ENCODE measurements at regions not wholly inside any gene's neighbourhood (a gene's known extent, or its start where the extent isn't known, plus 50 kb on each side); places are given as distances from the start of the nearest gene placed in this dataset.
A peak's percentile ranks its signal among the peaks of the same experiment; 100 is the strongest.
"Not testable (repeated sequence)": the region's sequence is repeated elsewhere in the genome, so short reads cannot be mapped to it uniquely, and the experiment has no call there.

GRCh38 chr10:45227456-45227855 is 88.0 kb downstream of the OR13A1 start:
- Histone ChIP-seq H3K4me1 (ENCODE audit: control insufficient read depth, insufficient read depth, low read length) (no peaks in the 10 kb centered on the region), H3K9me3 (ENCODE audit: control insufficient read depth, insufficient read depth, low read length) (peaks cover 18% of the 10 kb centered on the region), H3K9ac (ENCODE audit: low read depth, low read length) (no peak overlapping the region), H3K36me3 (ENCODE audit: control insufficient read depth, insufficient read depth, low read length) (no peaks in the 10 kb centered on the region), H3K27me3 (ENCODE audit: control insufficient read depth, insufficient read depth, low read length) (no peaks in the 10 kb centered on the region), H3K27ac (ENCODE audit: low read depth, low read length) (no peak overlapping the region), H3K4me3 (ENCODE audit: low read depth, low read length) (no peak overlapping the region)

GRCh38 chr10:45229823-45230222 is 85.6 kb downstream of the OR13A1 start:
- Histone ChIP-seq H3K9me3 (ENCODE audit: control insufficient read depth, insufficient read depth, low read length) (peaks cover 18% of the 10 kb centered on the region), H3K9ac (ENCODE audit: low read depth, low read length) (no peak overlapping the region), H3K4me3 (ENCODE audit: low read depth, low read length) (no peak overlapping the region), H3K36me3 (ENCODE audit: control insufficient read depth, insufficient read depth, low read length) (no peaks in the 10 kb centered on the region), H3K4me1 (ENCODE audit: control insufficient read depth, insufficient read depth, low read length) (no peaks in the 10 kb centered on the region), H3K27me3 (ENCODE audit: control insufficient read depth, insufficient read depth, low read length) (no peaks in the 10 kb centered on the region), H3K27ac (ENCODE audit: low read depth, low read length) (no peak overlapping the region)

GRCh38 chr10:45235260-45235769 is 80.1 kb downstream of the OR13A1 start:
- H3K27ac ChIP-seq (ENCODE audit: low read depth, low read length); H3K27me3 ChIP-seq (ENCODE audit: control insufficient read depth, insufficient read depth, low read length); H3K4me1 ChIP-seq (ENCODE audit: control insufficient read depth, insufficient read depth, low read length); H3K36me3 ChIP-seq (ENCODE audit: control insufficient read depth, insufficient read depth, low read length); H3K9me3 ChIP-seq (ENCODE audit: control insufficient read depth, insufficient read depth, low read length); H3K9ac ChIP-seq (ENCODE audit: low read depth, low read length); H3K4me3 ChIP-seq (ENCODE audit: low read depth, low read length): not testable (repeated sequence)

- Histone ChIP-seq H3K36me3 (ENCODE audit: control insufficient read depth, insufficient read depth, low read length) (no peaks in the 10 kb centered on the region), H3K27ac (ENCODE audit: low read depth, low read length) (no peak overlapping the region), H3K4me1 (ENCODE audit: control insufficient read depth, insufficient read depth, low read length) (no peaks in the 10 kb centered on the region), H3K9ac (ENCODE audit: low read depth, low read length) (no peak overlapping the region), H3K4me3 (ENCODE audit: low read depth, low read length) (no peak overlapping the region), H3K27me3 (ENCODE audit: control insufficient read depth, insufficient read depth, low read length) (no peaks in the 10 kb centered on the region), H3K9me3 (ENCODE audit: control insufficient read depth, insufficient read depth, low read length) (peaks cover 2% of the 10 kb centered on the region; the same call in 1 of the 2 replicates)
Measured at GRCh38 chr10:45235798-45236220, 79.6 kb downstream of the OR13A1 start.

GRCh38 chr10:45238896-45239295 is 76.5 kb downstream of the OR13A1 start:
- Histone ChIP-seq H3K9me3 (ENCODE audit: control insufficient read depth, insufficient read depth, low read length) (no peaks in the 10 kb centered on the region), H3K4me1 (ENCODE audit: control insufficient read depth, insufficient read depth, low read length) (peaks cover 12% of the 10 kb centered on the region), H3K27me3 (ENCODE audit: control insufficient read depth, insufficient read depth, low read length) (no peaks in the 10 kb centered on the region), H3K9ac (ENCODE audit: low read depth, low read length) (no peak overlapping the region), H3K4me3 (ENCODE audit: low read depth, low read length) (no peak overlapping the region), H3K36me3 (ENCODE audit: control insufficient read depth, insufficient read depth, low read length) (no peaks in the 10 kb centered on the region), H3K27ac (ENCODE audit: low read depth, low read length) (no peak overlapping the region)

- Histone ChIP-seq H3K9me3 (ENCODE audit: control insufficient read depth, insufficient read depth, low read length) (no peaks in the 10 kb centered on the region), H3K27ac (ENCODE audit: low read depth, low read length) (no peak overlapping the region), H3K4me3 (ENCODE audit: low read depth, low read length) (no peak overlapping the region), H3K9ac (ENCODE audit: low read depth, low read length) (no peak overlapping the region), H3K4me1 (ENCODE audit: control insufficient read depth, insufficient read depth, low read length) (peaks cover 12% of the 10 kb centered on the region), H3K27me3 (ENCODE audit: control insufficient read depth, insufficient read depth, low read length) (no peaks in the 10 kb centered on the region), H3K36me3 (ENCODE audit: control insufficient read depth, insufficient read depth, low read length) (no peaks in the 10 kb centered on the region)
Measured at GRCh38 chr10:45239642-45240041, 75.8 kb downstream of the OR13A1 start.

GRCh38 chr10:45241865-45242520 is 73.4 kb downstream of the OR13A1 start:
- no peaks in the 10 kb centered on the region for H3K9me3 ChIP-seq (ENCODE audit: control insufficient read depth, insufficient read depth, low read length)
- H3K4me1 ChIP-seq (ENCODE audit: control insufficient read depth, insufficient read depth, low read length), result peaks cover 12% of the 10 kb centered on the region
- no peaks in the 10 kb centered on the region for H3K36me3 ChIP-seq (ENCODE audit: control insufficient read depth, insufficient read depth, low read length)
- H3K27ac ChIP-seq (ENCODE audit: low read depth, low read length), result no peak overlapping the region
- H3K27me3 ChIP-seq (ENCODE audit: control insufficient read depth, insufficient read depth, low read length), result no peaks in the 10 kb centered on the region
- H3K4me3 ChIP-seq (ENCODE audit: low read depth, low read length), result no peak overlapping the region
- no peak overlapping the region for H3K9ac ChIP-seq (ENCODE audit: low read depth, low read length)

- no peak overlapping the region for H3K9ac ChIP-seq (ENCODE audit: low read depth, low read length)
- no peaks in the 10 kb centered on the region for H3K36me3 ChIP-seq (ENCODE audit: control insufficient read depth, insufficient read depth, low read length)
- no peaks in the 10 kb centered on the region for H3K9me3 ChIP-seq (ENCODE audit: control insufficient read depth, insufficient read depth, low read length)
- H3K27me3 ChIP-seq (ENCODE audit: control insufficient read depth, insufficient read depth, low read length), result no peaks in the 10 kb centered on the region
- peaks cover 12% of the 10 kb centered on the region for H3K4me1 ChIP-seq (ENCODE audit: control insufficient read depth, insufficient read depth, low read length)
- H3K27ac ChIP-seq (ENCODE audit: low read depth, low read length), result no peak overlapping the region
- H3K4me3 ChIP-seq (ENCODE audit: low read depth, low read length), result no peak overlapping the region
Measured at GRCh38 chr10:45243261-45243660, 72.1 kb downstream of the OR13A1 start.

GRCh38 chr10:45246522-45246921 is 68.9 kb downstream of the OR13A1 start:
- no peak overlapping the region for H3K9ac ChIP-seq (ENCODE audit: low read depth, low read length)
- H3K4me1 ChIP-seq (ENCODE audit: control insufficient read depth, insufficient read depth, low read length), result peaks cover 10% of the 10 kb centered on the region
- no peaks in the 10 kb centered on the region for H3K27me3 ChIP-seq (ENCODE audit: control insufficient read depth, insufficient read depth, low read length)
- H3K36me3 ChIP-seq (ENCODE audit: control insufficient read depth, insufficient read depth, low read length), result no peaks in the 10 kb centered on the region
- H3K4me3 ChIP-seq (ENCODE audit: low read depth, low read length), result no peak overlapping the region
- H3K9me3 ChIP-seq (ENCODE audit: control insufficient read depth, insufficient read depth, low read length), result no peaks in the 10 kb centered on the region
- H3K27ac ChIP-seq (ENCODE audit: low read depth, low read length), result no peak overlapping the region

- Histone ChIP-seq H3K27me3 (ENCODE audit: control insufficient read depth, insufficient read depth, low read length) (no peaks in the 10 kb centered on the region), H3K9ac (ENCODE audit: low read depth, low read length) (0 out of 2 replicates have a peak overlapping the region, but pooled peaks have one; percentile 65), H3K27ac (ENCODE audit: low read depth, low read length) (no peak overlapping the region), H3K4me1 (ENCODE audit: control insufficient read depth, insufficient read depth, low read length) (no peaks in the 10 kb centered on the region), H3K9me3 (ENCODE audit: control insufficient read depth, insufficient read depth, low read length) (no peaks in the 10 kb centered on the region), H3K4me3 (ENCODE audit: low read depth, low read length) (peak overlapping the region; percentile 66), H3K36me3 (ENCODE audit: control insufficient read depth, insufficient read depth, low read length) (no peaks in the 10 kb centered on the region)
Measured at GRCh38 chr10:45249978-45250693, 65.3 kb downstream of the OR13A1 start.

GRCh38 chr10:45250694-45251075 is 64.7 kb downstream of the OR13A1 start:
- not testable (repeated sequence) for H3K4me1 ChIP-seq (ENCODE audit: control insufficient read depth, insufficient read depth, low read length); H3K9ac ChIP-seq (ENCODE audit: low read depth, low read length); H3K9me3 ChIP-seq (ENCODE audit: control insufficient read depth, insufficient read depth, low read length); H3K4me3 ChIP-seq (ENCODE audit: low read depth, low read length); H3K36me3 ChIP-seq (ENCODE audit: control insufficient read depth, insufficient read depth, low read length); H3K27ac ChIP-seq (ENCODE audit: low read depth, low read length); H3K27me3 ChIP-seq (ENCODE audit: control insufficient read depth, insufficient read depth, low read length)

Data from HUES48 (cell line).